K562 (cell line): ENCODE measurements at regions not wholly inside any gene's neighbourhood (a gene's known extent, or its start where the extent isn't known, plus 50 kb on each side); places are given as distances from the start of the nearest gene placed in this dataset.

Source experiments
- ATAC-seq: fragments of 200-7000 bp; cut with Tn5 transposase; 3 replicates; pipeline ENCODE4 v1.9.1; 2020; ENCODE audit warnings: moderate library complexity
- BruUV-seq: library from RNA; stranded (reverse); fragments of 400-500 nt; replicated peaks from 2 replicates; lab custom pipeline; 2021; lab: Mats Ljungman, UMichigan
- CTCF ChIA-PET: fragments of 300-600 bp; formaldehyde crosslinking; extraction: SDS; loops from one replicate; lab custom pipeline; 2021; ENCODE audit warnings: low intra/inter-chr PET ratio; lab: Yijun Ruan, JAX
- POLR2A ChIA-PET: fragments of 300-600, 350-650 bp; sonication (Branson Sonifier 250); formaldehyde crosslinking; extraction: SDS; loops from one replicate; lab custom pipeline; 2021; ENCODE audit warnings: antibody characterized with exemption, inconsistent platforms; lab: Yijun Ruan, JAX
- DNase-seq, 4 experiments: peaks; one replicate each; pipeline versions ENCODE4 v3.0.0 to v3.0.0-alpha.2; 2011 to 2018; ENCODE audit warnings: low spot score in 3 of 4, mixed read lengths in 3 of 4; ENCODE audit errors: extremely low read depth in 1 of 4
- FAIRE-seq: peaks from 2 replicates; lab custom pipeline; 2011; peaks lifted over from hg19 to GRCh38; lab: Jason Lieb, UNC
- H2AFZ ChIP-seq: 2 replicates; pipeline ENCODE4 v1.6.0; 2011; ENCODE audit warnings: low read depth, low read length, control low read depth, inconsistent platforms
- H3K27ac ChIP-seq: fragments of 200-600 bp; 3 replicates; pipeline ENCODE4 v1.8.0; 2011; ENCODE audit warnings: low read depth, mild to moderate bottlenecking, control low read depth, inconsistent platforms, low read length, moderate library complexity, mixed read lengths; ENCODE audit errors: extremely low read depth
- H3K27me3 ChIP-seq, 2 experiments: fragments of 300-600 bp in 1 of 2; 2 replicates in 1 of 2; 3 replicates in 1 of 2; pipeline versions ENCODE4 v1.6.0 to v1.8.0; 2011; ENCODE audit warnings: inconsistent platforms in 2 of 2, low read length in 2 of 2, mild to moderate bottlenecking in 1 of 2, mixed read lengths in 1 of 2, moderate library complexity in 1 of 2; ENCODE audit not compliant: control insufficient read depth in 2 of 2, insufficient read depth in 2 of 2
- H3K36me3 ChIP-seq: fragments of 300-600 bp; 3 replicates; pipeline ENCODE4 v1.8.0; 2011; ENCODE audit warnings: mild to moderate bottlenecking, low read length, inconsistent platforms; ENCODE audit not compliant: control insufficient read depth, insufficient read depth
- H3K4me1 ChIP-seq, 2 experiments: fragments of 200-600 bp in 1 of 2; replicated peaks in 1 of 2; 2 replicates in 1 of 2; 3 replicates in 1 of 2; pipeline versions ENCODE4 v1.5.1 to v1.8.0; 2011; ENCODE audit warnings: inconsistent platforms in 2 of 2, low read length in 2 of 2, mild to moderate bottlenecking in 1 of 2, mixed read lengths in 1 of 2, moderate library complexity in 1 of 2; ENCODE audit not compliant: control insufficient read depth in 2 of 2, insufficient read depth in 2 of 2
- H3K4me2 ChIP-seq: 2 replicates; pipeline ENCODE4 v1.6.1; 2011; ENCODE audit warnings: low read length, control low read depth, inconsistent platforms, mixed read lengths; ENCODE audit not compliant: insufficient read depth
- H3K4me3 ChIP-seq: fragments of 200-600 bp; sonication (generic), shearing (Covaris generic); 2 replicates; pipeline ENCODE4 v1.5.1; 2016; ENCODE audit warnings: control low read depth, inconsistent platforms
- H3K79me2 ChIP-seq: fragments of 200-600 bp; 3 replicates; pipeline ENCODE4 v1.8.0; 2011; ENCODE audit warnings: low read length, inconsistent platforms; ENCODE audit not compliant: control insufficient read depth, insufficient read depth
- H3K9ac ChIP-seq, 2 experiments: 2 replicates each; pipeline versions ENCODE4 v1.6.0 to v1.6.1; 2011; ENCODE audit warnings: low read depth in 2 of 2, low read length in 2 of 2, control low read depth in 1 of 2, inconsistent platforms in 1 of 2, mild to moderate bottlenecking in 1 of 2, mixed read lengths in 1 of 2; ENCODE audit not compliant: insufficient read depth in 1 of 2
- H3K9me1 ChIP-seq: one replicate; pipeline ENCODE4 v1.6.0; 2011; ENCODE audit warnings: inconsistent platforms, mild to moderate bottlenecking, low read length, moderate library complexity; ENCODE audit not compliant: control insufficient read depth, insufficient read depth
- H3K9me3 ChIP-seq: replicated peaks from 2 replicates; pipeline ENCODE4 v1.5.1; 2011; ENCODE audit warnings: low read depth, low read length, inconsistent platforms; ENCODE audit not compliant: control insufficient read depth, insufficient read depth
- H4K20me1 ChIP-seq: replicated peaks from 2 replicates; pipeline ENCODE4 v1.6.1; 2011; ENCODE audit warnings: low read length, inconsistent platforms, mixed read lengths; ENCODE audit not compliant: control insufficient read depth, insufficient read depth
- CAMTA2 ChIP-seq: fragments of 250-450 bp; sonication (Bioruptor Pico); conservative IDR thresholded peaks from 2 replicates; pipeline ENCODE4 v1.5.1; 2022
- CHD4 ChIP-seq: fragments of 200-600 bp; sonication (generic); IDR thresholded peaks from 3 replicates; pipeline ENCODE4 v1.6.1; 2012; ENCODE audit warnings: low read depth, mild to moderate bottlenecking, mixed read lengths, low read length, inconsistent platforms; ENCODE audit not compliant: insufficient read depth, insufficient replicate concordance, poor library complexity, severe bottlenecking
- FUS ChIP-seq: fragments of 200-400 bp; formaldehyde crosslinking; optimal IDR thresholded peaks from 2 replicates; pipeline ENCODE3; 2017; ENCODE audit warnings: low read depth, low read length
- GTF3C2 ChIP-seq: IDR thresholded peaks from 3 replicates; pipeline ENCODE4 v1.6.1; 2011; ENCODE audit warnings: borderline replicate concordance, mild to moderate bottlenecking, moderate library complexity; ENCODE audit not compliant: insufficient read length; ENCODE audit errors: extremely low read depth
- RBM17 ChIP-seq: fragments of 200-400 bp; formaldehyde crosslinking; IDR thresholded peaks from 2 replicates; pipeline ENCODE4 v1.6.1; 2017; ENCODE audit warnings: low read depth, mild to moderate bottlenecking, low read length, borderline replicate concordance
- SAFB ChIP-seq: fragments of 200-400 bp; formaldehyde crosslinking; IDR thresholded peaks from 2 replicates; pipeline ENCODE4 v1.6.1; 2017; ENCODE audit warnings: low read depth, low read length, borderline replicate concordance
- SP2 ChIP-seq: IDR thresholded peaks from 2 replicates; pipeline ENCODE4 v1.6.1; 2011; ENCODE audit warnings: mild to moderate bottlenecking, low read depth, low read length, moderate library complexity; ENCODE audit not compliant: poor library complexity, severe bottlenecking; ENCODE audit errors: extremely low read depth
- TCF3 ChIP-seq: sonication (generic); formaldehyde crosslinking; IDR thresholded peaks from 2 replicates; pipeline ENCODE4 v1.4.0; 2020; ENCODE audit warnings: mild to moderate bottlenecking, missing genetic modification reagents
- TRIM24 ChIP-seq, 2 experiments: fragments of 450-650 bp; IDR thresholded peaks; 2 replicates each; pipeline ENCODE4 v1.6.1; 2016
- ZBTB33 ChIP-seq: sonication (generic); formaldehyde crosslinking; IDR thresholded peaks from 2 replicates; pipeline ENCODE4 v1.8.1; 2023; ENCODE audit warnings: mild to moderate bottlenecking, missing genetic modification reagents
- ZNF24 ChIP-seq: fragments of 450-650 bp; IDR thresholded peaks from 2 replicates; pipeline ENCODE4 v1.6.1; 2016
- ZNF347 ChIP-seq: fragments of 450-650 bp; formaldehyde crosslinking; IDR thresholded peaks from 2 replicates; pipeline ENCODE4 v1.4.0; 2020; ENCODE audit warnings: low read depth, mild to moderate bottlenecking, moderate library complexity
- ZNF764 ChIP-seq: fragments of 250-450 bp; sonication (Bioruptor Pico); IDR thresholded peaks from 2 replicates; pipeline ENCODE4 v1.4.0; 2020; ENCODE audit warnings: low read depth, mild to moderate bottlenecking, moderate library complexity
- WGBS: fragments of 100-300 bp; shearing (Covaris generic); methylation state at CpG from one replicate; pipeline ENCODE4 v1.1.6; 2016; ENCODE audit warnings: low coverage, mixed read lengths; ENCODE audit not compliant: insufficient coverage; ENCODE audit errors: missing lambda C conversion rate; 5-methylcytosine and 5-hydroxymethylcytosine counted together
- in situ Hi-C: fragments of 300-500 bp; cut with MboI; formaldehyde crosslinking; loops from 4 replicates; pipeline ENCODE4 v1.15.0; 2018; ENCODE audit warnings: inconsistent platforms, mixed read lengths
- intact Hi-C: fragments of 100-400 bp; cut with micrococcal nuclease; formaldehyde crosslinking; loops from 2 replicates; pipeline ENCODE4 v1.14.2; 2022

- CTCF ChIA-PET: no interaction called here
- Histone ChIP-seq H3K27ac (no peak overlapping the region), H2AFZ (no peak overlapping the region), H3K36me3 (no peaks in the 10 kb centered on the region), H3K9ac (no peak overlapping the region), H3K79me2 (no peaks in the 10 kb centered on the region), H3K4me3 (no peak overlapping the region), H3K9me1 (no peaks in the 10 kb centered on the region), H3K9me3 (no peaks in the 10 kb centered on the region; the same call in 1 of the 2 replicates), H3K27me3 (no peaks in the 10 kb centered on the region), H3K4me1 (no peaks in the 10 kb centered on the region), H3K4me2 (no peak overlapping the region), H4K20me1 (no peaks in the 10 kb centered on the region)
- POLR2A ChIA-PET: no interaction called here
- intact Hi-C loops (no loop called here), in situ Hi-C loops (no loop called here)
- 2% methylated on average over 3 of the region's 4 CpGs for WGBS
- no peak for TF ChIP-seq RBM17
- TF ChIP-seq ZNF24: no peak
- no peak for TF ChIP-seq FUS
- no peak for TF ChIP-seq ZNF347 (CRISPR knock-in tag)
- ATAC-seq: no peak
- no peak for FAIRE-seq
- no peak for DNase-seq
- BruUV-seq: no TSS peak
These were observed 324.3 kb downstream of the GABRG2 start for GRCh38 chr5:162391833-162392232.

GRCh38 chr5:162392336-162392735 is 324.8 kb downstream of the GABRG2 start:
- H3K9me3 ChIP-seq: no peaks in the 10 kb centered on the region; the same call in 1 of the 2 replicates
- POLR2A ChIA-PET: no interaction called here
- H3K9ac ChIP-seq: no peak overlapping the region
- no peak overlapping the region for H3K4me2 ChIP-seq
- H3K27me3 ChIP-seq: no peaks in the 10 kb centered on the region
- H4K20me1 ChIP-seq: no peaks in the 10 kb centered on the region
- H3K4me1 ChIP-seq: no peaks in the 10 kb centered on the region
- DNase-seq (no peak), FAIRE-seq (no peak), ATAC-seq (no peak)
- no peak overlapping the region for H3K4me3 ChIP-seq
- no peak overlapping the region for H3K27ac ChIP-seq
- CTCF ChIA-PET: no interaction called here
- H2AFZ ChIP-seq: no peak overlapping the region
- H3K36me3 ChIP-seq: no peaks in the 10 kb centered on the region
- no peaks in the 10 kb centered on the region for H3K79me2 ChIP-seq
- in situ Hi-C loops (no loop called here), intact Hi-C loops (no loop called here)
- no TSS peak for BruUV-seq
- no peaks in the 10 kb centered on the region for H3K9me1 ChIP-seq
- no peak for TF ChIP-seq SP2
- TF ChIP-seq ZNF347 (CRISPR knock-in tag): no peak
- TF ChIP-seq ZBTB33 (CRISPR knock-in tag): no peak
- no peak for TF ChIP-seq TRIM24 (IDR thresholded peaks at IDR 0.05)
- TF ChIP-seq SAFB: no peak
- TF ChIP-seq TCF3 (CRISPR knock-in tag): no peak
- no peak for TF ChIP-seq ZNF764 (CRISPR knock-in tag)
- TF ChIP-seq CHD4: no peak
- no peak for TF ChIP-seq GTF3C2
- no peak for TF ChIP-seq CAMTA2 (CRISPR knock-in tag)
